T follicular helper cell (primary cell): ENCODE measurements at regions not wholly inside any gene's neighbourhood (a gene's known extent, or its start where the extent isn't known, plus 50 kb on each side); places are given as distances from the start of the nearest gene placed in this dataset.

Experiments
- DNase-seq: peaks from one replicate; pipeline ENCODE4 v3.0.0-alpha.2; 2020; ENCODE audit warnings: low read depth

GRCh38 chr4:1495416-1496115 lies 89.3 kb upstream of the NKX1-1 start:
- no peak for DNase-seq

GRCh38 chr4:1494416-1495315 lies 88.4 kb upstream of the NKX1-1 start:
- DNase-seq, result no peak

DNA sequence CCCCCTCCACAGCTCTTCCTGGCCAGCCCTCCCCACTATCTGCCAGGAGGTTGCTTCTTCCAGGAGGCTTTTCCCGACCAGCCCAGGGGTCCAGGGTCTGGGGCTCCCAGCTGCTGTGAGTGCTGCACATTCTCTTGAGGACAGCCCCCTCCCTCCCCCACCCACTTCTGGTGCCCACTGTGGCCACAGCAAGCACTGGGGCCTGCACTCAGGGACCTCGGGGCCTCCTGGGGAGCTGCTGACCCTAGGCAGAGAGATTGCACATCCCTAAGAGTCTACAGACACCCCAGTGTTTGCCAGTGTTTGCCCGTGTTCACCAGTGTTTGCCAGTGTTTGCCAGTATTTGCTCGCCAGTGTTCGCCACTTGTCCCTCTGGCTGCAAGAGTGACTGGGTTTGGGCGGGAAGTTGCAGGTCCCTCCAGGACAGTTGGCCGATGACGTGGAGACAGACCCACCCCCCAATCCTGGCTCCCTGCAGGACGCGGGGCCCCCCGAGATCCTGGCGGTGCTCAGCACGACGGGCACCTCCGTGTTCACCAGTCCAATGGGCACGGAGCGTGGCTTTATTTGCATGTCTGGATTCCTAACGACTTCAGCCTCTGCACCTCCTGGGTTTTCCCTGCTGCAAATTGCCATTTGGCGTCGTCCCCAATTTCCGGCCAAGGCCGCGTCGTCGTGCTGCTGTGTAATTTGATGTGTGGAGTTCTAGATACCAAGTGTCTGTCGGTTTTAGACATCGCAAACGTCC lies 87.5 kb upstream of the NKX1-1 start:
- no peak for DNase-seq

DNA sequence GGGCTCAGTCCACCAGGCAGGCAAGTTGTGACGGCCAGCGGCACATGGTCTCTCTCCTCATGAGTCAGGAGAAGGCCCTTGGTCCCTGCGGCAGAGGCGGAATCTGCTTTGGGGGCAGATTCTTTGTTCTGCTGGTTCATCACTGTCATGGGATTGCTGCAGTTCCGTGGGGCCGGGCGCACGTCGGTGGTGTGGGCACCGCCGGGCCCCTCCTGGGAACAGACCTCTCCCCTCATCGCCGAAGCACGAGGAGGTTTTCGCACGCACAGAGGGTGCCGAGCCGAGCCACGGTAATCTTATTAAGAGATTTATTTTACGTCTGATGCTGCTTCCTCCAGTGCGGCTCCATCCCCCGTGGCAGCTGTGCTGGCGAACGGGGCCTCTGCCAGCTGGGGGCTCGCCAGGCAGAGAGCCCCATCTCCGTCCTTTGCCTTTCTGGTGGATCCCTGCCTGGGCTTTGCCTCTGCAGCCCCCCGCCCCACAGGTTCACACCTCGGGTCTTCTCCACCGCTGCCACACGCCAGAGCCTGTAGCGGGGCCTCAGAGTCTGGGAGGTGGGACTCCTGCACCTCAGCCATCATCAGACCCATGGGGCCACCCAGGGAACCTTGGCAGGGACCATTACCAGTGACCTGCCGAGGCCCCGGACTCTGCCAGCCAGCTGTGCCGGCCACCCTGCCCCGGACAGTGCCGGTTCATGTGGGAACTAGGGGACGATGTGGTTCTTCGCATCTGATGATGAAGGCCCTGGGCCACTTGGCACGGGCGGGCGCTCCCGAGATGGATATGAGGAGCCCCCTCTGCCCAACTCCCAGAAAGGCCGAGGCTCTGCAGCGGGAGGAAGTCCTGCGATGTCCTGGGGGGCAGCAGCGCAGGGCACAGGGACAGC lies 86.7 kb upstream of the NKX1-1 start:
- DNase-seq, result no peak

- no peak for DNase-seq
Observed at GRCh38 chr4:1492142-1492457, 85.9 kb upstream of the NKX1-1 start.

- no peak for DNase-seq
Observed at GRCh38 chr4:1491328-1492141, 85.3 kb upstream of the NKX1-1 start.

GRCh38 chr4:1490654-1491327 lies 84.5 kb upstream of the NKX1-1 start:
- DNase-seq, result no peak

DNA sequence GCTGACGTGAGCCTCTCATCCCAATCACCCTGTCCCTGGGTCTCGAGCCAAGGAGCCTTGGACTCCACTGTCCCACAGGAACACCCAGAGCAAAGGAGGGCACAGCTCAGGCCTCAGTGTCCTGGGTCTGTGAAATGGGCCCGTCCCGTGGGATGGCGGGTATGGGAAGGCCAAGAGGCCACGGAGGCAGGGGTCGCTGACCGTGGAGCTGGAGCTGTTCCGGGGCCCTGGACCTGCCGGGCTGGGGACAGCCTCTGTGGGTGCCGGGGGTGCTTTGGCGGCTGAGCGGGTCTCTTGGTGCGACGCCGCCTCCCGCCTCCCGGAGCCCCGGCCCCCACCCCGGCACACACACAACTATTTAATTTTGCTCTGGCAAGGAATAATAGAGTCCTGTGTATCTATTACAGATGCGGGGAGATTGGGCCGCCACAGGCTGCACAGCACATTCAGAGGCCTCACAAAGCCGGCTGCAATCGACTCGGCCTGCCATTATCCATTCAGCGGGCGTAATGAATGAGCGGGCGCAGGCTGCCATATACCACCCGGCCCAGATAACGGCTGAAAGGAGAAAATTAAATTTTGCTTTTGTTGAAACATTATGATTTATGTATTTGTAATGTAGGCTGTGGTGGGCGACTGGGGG lies 83.9 kb upstream of the NKX1-1 start:
- no peak for DNase-seq

DNA sequence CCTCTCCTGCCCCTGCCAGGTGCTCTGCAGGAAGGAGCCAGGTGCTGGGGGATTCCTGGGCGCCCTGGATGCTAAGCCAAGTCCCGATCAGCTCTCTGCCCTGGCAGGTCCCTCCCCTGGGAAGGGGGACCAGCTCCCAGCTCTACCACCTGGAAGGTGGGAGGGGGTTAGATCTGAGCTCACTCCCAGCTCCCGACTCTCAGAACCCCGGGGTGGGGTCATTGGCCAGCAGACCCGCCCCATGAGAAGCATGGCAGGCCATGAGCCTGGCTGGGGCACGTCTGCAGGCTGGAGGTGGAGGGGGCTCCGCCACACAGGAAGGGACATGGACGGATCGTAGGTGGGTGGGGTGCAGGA lies 83.4 kb upstream of the NKX1-1 start:
- no peak for DNase-seq

- DNase-seq, result no peak
Observed at GRCh38 chr4:1488831-1489638, 82.8 kb upstream of the NKX1-1 start.

DNA sequence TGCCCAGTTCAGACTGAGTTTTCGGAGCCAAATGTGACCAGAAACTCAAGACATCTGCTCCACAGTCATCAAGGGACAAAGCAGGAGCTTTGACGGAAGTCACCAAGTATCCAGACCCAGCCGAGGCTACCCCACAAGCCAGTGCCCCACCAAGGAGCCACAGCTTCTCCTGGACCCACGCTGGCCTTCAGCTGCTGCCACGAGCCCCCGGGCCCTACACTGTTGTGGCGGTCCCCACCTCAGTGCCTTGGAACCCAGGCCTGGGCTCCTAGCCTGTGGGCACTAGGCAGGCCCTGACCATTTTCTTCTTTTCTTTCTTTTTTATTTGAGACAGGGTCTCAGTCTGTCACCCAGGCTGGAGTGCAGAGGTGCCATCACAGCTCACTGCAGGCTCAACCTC lies 82.1 kb upstream of the NKX1-1 start:
- no peak for DNase-seq

DNA sequence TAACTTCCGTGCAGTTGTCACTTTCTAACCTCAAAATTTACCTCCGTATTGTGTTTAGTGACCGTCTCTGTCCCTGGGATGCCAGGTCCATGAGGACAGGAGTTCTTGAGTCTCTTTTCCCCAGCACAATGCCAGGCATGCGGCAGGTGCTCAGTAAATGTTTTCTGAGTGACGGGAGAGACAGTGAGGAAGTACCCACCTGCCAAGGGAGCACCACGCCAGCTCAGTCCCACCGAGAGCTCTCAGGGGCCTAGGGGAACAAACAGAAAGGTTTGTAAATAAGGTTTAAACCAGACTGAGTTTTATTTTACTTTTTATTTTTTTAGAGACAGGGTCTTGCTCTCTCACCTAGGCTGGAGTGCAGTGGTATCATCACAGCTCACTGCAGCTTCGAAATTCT lies 81.5 kb upstream of the NKX1-1 start:
- no peak for DNase-seq

DNA sequence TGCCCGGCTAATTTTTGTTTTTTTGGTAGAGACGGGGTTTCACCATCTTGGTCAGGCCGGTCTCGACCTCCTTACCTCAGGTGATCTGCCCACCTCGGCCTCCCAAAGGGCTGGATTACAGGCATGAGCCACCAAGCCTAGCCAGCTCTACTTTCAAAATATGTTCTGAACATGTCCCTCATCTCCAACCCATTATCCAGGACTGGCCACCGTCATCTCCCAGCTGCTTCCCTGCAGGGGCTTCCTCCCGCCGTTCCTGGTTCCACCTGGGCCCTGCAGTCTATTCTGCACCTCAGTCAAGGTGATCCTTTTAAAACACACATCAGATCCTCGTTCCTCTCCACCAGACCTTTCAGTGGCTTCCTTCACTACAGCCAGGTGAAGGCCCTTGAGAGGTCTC lies 80.9 kb upstream of the NKX1-1 start:
- no peak for DNase-seq

GRCh38 chr4:1485280-1485679 lies 79.0 kb upstream of the NKX1-1 start:
- DNase-seq, result no peak

- DNase-seq, result no peak
Observed at GRCh38 chr4:1480720-1481119, 74.5 kb upstream of the NKX1-1 start.

DNA sequence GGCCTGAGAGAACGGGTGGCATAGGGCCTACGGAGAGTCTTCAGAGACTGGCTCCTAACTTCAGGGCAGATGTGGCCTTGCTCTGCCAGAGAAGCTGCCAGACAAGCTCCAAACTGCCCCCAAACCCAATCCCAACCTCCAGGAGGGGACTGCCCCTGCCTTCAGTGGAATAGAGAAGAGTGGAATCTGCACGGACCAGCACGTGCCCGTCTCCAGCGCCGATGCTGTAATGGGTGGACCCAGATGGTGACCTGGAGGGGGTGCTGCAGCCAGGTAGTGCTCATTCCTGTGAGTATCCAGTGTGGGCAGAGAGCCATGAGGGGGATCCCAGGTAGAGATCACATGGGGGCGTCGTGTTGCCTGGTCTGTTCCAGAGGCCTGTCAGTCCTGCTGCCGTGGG lies 73.2 kb upstream of the NKX1-1 start:
- no peak for DNase-seq

- DNase-seq, result no peak
Observed at GRCh38 chr4:1478766-1479355, 72.6 kb upstream of the NKX1-1 start.

DNA sequence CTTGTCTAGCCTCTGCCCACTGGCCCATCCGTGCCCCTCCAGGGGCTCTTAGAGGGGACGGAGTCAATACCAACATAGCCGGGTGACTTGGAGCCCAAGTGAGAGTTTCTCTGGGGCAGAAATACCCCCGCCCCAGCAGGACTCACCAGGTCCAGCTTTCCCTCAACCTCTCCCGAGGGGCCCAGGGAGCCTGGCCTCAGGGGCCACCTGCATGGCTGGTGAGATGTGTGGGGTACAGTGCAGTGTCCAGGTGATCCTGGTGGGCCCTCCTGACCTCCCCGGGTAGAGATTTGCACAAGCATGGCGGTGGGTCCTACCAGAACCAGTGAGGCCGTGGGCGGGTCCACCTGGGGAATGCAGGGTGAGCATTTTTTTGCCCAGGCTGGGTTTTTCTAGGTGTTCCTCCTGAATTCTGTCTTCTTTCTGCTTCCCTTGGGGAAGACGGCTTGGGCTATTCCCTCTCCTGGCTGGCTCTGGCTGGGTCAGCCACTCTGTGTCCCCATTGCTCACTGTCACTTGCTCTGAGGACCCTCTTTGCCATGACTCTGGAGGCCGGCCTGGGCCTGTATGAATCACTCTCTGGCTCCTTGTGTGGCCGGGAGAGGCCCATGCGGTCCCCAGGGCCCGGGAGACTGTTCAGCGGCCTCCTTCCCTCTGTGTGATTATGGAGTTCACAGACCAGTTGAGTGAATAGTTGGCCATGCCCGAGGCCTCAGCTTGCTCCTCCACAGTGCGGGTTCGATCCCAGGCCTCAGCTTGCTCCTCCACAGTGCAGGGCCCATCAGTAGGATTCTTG lies 71.0 kb upstream of the NKX1-1 start:
- no peak for DNase-seq
